Kidney (tissue), 13 donors: ENCODE measurements at regions not wholly inside any gene's neighbourhood (a gene's known extent, or its start where the extent isn't known, plus 50 kb on each side); places are given as distances from the start of the nearest gene placed in this dataset.
A peak's percentile ranks its signal among the peaks of the same experiment; 100 is the strongest.

ENCODE experiments used
- DNase-seq, 5 donors: peaks; one replicate each; pipeline ENCODE4 v3.0.0-alpha.2; 2013 to 2020
- FAIRE-seq: peaks from 2 replicates; lab custom pipeline; 2012; peaks lifted over from hg19 to GRCh38; lab: Jason Lieb, UNC
- H3K27ac ChIP-seq, 2 donors: one replicate each; pipeline ENCODE4 v1.7.0; 2013; ENCODE audit warnings: low read depth in 2 of 2, low read length in 2 of 2, inconsistent platforms in 1 of 2
- H3K27me3 ChIP-seq: one replicate; pipeline ENCODE4 v1.7.1; 2013; ENCODE audit warnings: low read length, inconsistent platforms; ENCODE audit not compliant: control insufficient read depth, insufficient read depth
- H3K36me3 ChIP-seq, 3 donors: one replicate each; pipeline versions ENCODE4 v1.7.0 to v1.7.1; 2013; ENCODE audit warnings: low read length in 3 of 3, control low read depth in 1 of 3, inconsistent platforms in 1 of 3; ENCODE audit not compliant: insufficient read depth in 3 of 3, control insufficient read depth in 2 of 3
- H3K4me1 ChIP-seq, 3 donors: one replicate each; pipeline versions ENCODE4 v1.7.0 to v1.7.1; 2013; ENCODE audit warnings: low read length in 3 of 3, inconsistent platforms in 1 of 3, low read depth in 1 of 3; ENCODE audit not compliant: control insufficient read depth in 2 of 3, insufficient read depth in 2 of 3
- H3K4me3 ChIP-seq, 3 donors: one replicate each; pipeline versions ENCODE4 v1.7.0 to v1.8.1; 2013; ENCODE audit warnings: low read length in 3 of 3, control low read depth in 1 of 3, inconsistent platforms in 1 of 3
- H3K9ac ChIP-seq, 3 donors: one replicate each; pipeline versions ENCODE4 v1.7.0 to v1.7.1; 2013; ENCODE audit warnings: low read length in 3 of 3, control low read depth in 1 of 3, inconsistent platforms in 1 of 3
- H3K9me3 ChIP-seq, 3 donors: one replicate each; pipeline versions ENCODE4 v1.7.0 to v1.7.1; 2013; ENCODE audit warnings: low read length in 3 of 3, control low read depth in 1 of 3, inconsistent platforms in 1 of 3; ENCODE audit not compliant: control insufficient read depth in 2 of 3, insufficient read depth in 1 of 3
- intact Hi-C: fragments of 100-400 bp; cut with DNase I; formaldehyde crosslinking; loops from one replicate; pipeline ENCODE4 v1.11.1; 2022
- TF ChIP-seq, protein P1 (sequence below): IDR thresholded peaks from 3 replicates; pipeline ENCODE4 v1.5.1; 2012; ENCODE audit warnings: mild to moderate bottlenecking, moderate library complexity, borderline replicate concordance; ENCODE audit not compliant: insufficient read depth; ENCODE audit errors: extremely low read depth
- donor health status: control.
- donor health status: control.
- donor health status: control.
- donor health status: control.
- donor health status: control.
- donor health status: DM: yes; HTN: yes; CAD: no.
- donor health status: Normal renal cell carcinoma (clear cell type).

DNA sequence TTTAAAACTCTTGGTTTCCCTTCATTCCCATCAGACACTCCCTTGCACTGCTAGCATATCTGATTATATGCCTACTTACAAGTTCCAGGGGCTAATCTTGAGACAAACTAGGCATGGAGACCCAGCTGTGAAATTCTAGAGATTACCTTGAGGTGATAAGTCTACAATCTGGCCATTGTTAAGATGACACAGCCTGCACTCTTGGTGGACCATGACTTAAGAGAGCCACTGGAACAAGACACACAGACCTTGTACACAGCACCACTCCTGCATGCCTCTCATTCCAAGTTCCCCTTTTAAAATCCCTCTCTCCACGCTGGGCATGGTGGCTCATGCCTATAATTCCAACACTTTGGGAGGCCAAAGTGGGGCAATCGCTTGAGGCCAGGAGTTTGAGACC lies 387.2 kb upstream of the DCC start:
- no peak overlapping the region for H3K4me3 ChIP-seq
- no peaks in the 10 kb centered on the region for H3K4me1 ChIP-seq
- no peak overlapping the region for H3K9ac ChIP-seq
- no peak overlapping the region for H3K27ac ChIP-seq
- H3K9me3 ChIP-seq = no peaks in the 10 kb centered on the region
- FAIRE-seq (no peak), DNase-seq (no peak)
- intact Hi-C loops = no loop called here
- TF ChIP-seq, protein P1, sequence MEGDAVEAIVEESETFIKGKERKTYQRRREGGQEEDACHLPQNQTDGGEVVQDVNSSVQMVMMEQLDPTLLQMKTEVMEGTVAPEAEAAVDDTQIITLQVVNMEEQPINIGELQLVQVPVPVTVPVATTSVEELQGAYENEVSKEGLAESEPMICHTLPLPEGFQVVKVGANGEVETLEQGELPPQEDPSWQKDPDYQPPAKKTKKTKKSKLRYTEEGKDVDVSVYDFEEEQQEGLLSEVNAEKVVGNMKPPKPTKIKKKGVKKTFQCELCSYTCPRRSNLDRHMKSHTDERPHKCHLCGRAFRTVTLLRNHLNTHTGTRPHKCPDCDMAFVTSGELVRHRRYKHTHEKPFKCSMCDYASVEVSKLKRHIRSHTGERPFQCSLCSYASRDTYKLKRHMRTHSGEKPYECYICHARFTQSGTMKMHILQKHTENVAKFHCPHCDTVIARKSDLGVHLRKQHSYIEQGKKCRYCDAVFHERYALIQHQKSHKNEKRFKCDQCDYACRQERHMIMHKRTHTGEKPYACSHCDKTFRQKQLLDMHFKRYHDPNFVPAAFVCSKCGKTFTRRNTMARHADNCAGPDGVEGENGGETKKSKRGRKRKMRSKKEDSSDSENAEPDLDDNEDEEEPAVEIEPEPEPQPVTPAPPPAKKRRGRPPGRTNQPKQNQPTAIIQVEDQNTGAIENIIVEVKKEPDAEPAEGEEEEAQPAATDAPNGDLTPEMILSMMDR = no peak
- H3K27me3 ChIP-seq = no peaks in the 10 kb centered on the region
- no peaks in the 10 kb centered on the region for H3K36me3 ChIP-seq

DNA sequence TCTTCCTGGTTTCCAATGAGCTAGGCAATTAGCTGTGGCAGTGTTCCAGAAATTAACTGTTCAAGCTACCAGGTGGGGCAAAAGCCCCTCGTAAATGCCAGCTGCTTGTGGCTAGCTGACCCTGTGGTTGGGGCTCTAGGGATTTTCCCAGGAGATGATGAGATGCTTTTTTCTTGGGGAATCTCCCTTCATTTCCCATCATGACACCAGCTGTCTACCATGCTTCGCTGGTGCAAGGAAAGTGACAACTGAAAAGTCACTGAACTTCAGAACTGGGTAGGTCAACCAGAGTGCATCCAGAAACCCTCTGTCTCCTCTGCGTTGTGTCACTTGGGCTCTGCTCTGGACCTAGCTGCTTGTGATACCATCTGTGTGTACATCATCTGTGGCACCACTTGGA lies 386.5 kb upstream of the DCC start:
- no peak overlapping the region for H3K4me3 ChIP-seq
- no peak for FAIRE-seq
- intact Hi-C loops = no loop called here

DNA sequence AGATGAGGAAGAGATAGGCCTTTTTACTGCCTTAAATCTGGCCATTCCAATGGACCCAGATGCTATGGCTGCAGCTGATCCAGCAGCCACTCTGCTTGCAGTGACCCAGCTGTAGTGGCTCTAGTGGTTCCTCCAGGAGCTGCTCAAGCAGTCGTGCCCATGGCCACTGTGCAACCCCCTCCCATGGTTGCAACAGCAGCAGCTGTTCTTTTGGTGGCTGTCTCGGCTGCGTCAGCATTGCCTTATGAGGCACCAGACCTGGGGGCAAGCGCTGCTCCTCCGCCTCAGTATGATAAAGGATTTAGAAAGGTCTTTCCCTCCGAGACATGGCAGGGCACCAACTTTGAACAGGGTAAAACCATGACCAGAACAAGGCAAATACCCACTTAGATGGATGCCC lies 384.9 kb upstream of the DCC start:
- no peak for FAIRE-seq
- H3K4me3 ChIP-seq = no peak overlapping the region
- H3K4me1 ChIP-seq = no peaks in the 10 kb centered on the region
- no peaks in the 10 kb centered on the region for H3K9me3 ChIP-seq
- no peaks in the 10 kb centered on the region for H3K27me3 ChIP-seq
- H3K27ac ChIP-seq = no peak overlapping the region
- no peaks in the 10 kb centered on the region for H3K36me3 ChIP-seq
- intact Hi-C loops = no loop called here
- TF ChIP-seq, protein P1 = no peak
- DNase-seq = peak in 1 of 5 donors; percentile 67
- no peak overlapping the region for H3K9ac ChIP-seq

More for the DNA sequence above, 386.5 kb upstream of the DCC start:
- Histone ChIP-seq H3K27ac (no peak overlapping the region), H3K36me3 (no peaks in the 10 kb centered on the region), H3K9ac (no peak overlapping the region), H3K4me1 (no peaks in the 10 kb centered on the region), H3K9me3 (no peaks in the 10 kb centered on the region), H3K27me3 (no peaks in the 10 kb centered on the region)
- DNase-seq = peak in 1 of 5 donors; percentile 10
- TF ChIP-seq, protein P1 = no peak

DNA sequence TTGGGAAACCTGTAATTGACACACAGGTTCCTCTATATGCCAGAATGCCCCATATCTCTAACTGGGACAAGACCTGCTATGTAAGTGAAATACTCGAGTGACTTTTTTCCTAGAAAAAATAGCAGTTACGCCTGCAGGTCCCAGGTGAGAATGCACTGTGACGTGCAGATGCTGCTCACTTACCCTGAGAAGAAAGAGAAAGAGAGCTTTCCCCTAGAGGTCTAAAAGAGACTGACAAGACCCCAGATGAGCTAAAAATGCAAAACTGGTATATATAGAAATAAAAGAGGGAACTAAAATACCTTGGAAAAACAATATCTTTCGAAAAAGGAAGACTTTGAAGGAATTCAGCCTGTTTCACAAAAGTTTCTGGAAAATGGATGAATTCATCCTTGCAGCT lies 383.0 kb upstream of the DCC start:
- intact Hi-C loops = no loop called here
- no peak overlapping the region for H3K27ac ChIP-seq
- H3K4me3 ChIP-seq = no peak overlapping the region
- FAIRE-seq = no peak
- H3K4me1 ChIP-seq = no peaks in the 10 kb centered on the region
- no peaks in the 10 kb centered on the region for H3K36me3 ChIP-seq
- no peak overlapping the region for H3K9ac ChIP-seq
- no peak for DNase-seq
- H3K27me3 ChIP-seq = no peaks in the 10 kb centered on the region
- no peaks in the 10 kb centered on the region for H3K9me3 ChIP-seq
- TF ChIP-seq, protein P1 = no peak
